ENCODE measurements at regions not wholly inside any gene's neighbourhood (a gene's known extent, or its start where the extent isn't known, plus 50 kb on each side); places are given as distances from the start of the nearest gene placed in this dataset.
"Not testable (repeated sequence)": the region's sequence is repeated elsewhere in the genome, so short reads cannot be mapped to it uniquely, and the experiment has no call there.

DNA sequence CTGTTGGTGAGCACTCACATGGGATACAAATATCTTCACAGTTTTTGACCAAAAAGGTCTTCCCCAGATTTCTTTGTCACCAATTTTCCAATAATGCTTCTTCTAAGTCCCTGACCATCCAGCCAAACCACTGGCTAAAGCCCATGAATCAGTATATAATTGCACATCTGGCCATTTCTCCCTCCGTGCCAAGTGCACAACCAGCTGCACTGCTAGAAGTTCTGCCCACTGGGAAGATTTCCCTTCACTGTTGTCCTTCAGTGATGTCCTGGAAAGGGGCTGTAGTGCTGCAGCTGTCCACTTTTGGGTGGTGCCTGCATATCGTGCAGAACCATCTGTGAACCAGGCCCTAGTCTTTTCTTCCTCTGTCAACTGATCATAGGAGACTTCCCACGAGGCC lies 609.3 kb downstream of the XPNPEP1 start:
- TF ChIP-seq, protein P1, sequence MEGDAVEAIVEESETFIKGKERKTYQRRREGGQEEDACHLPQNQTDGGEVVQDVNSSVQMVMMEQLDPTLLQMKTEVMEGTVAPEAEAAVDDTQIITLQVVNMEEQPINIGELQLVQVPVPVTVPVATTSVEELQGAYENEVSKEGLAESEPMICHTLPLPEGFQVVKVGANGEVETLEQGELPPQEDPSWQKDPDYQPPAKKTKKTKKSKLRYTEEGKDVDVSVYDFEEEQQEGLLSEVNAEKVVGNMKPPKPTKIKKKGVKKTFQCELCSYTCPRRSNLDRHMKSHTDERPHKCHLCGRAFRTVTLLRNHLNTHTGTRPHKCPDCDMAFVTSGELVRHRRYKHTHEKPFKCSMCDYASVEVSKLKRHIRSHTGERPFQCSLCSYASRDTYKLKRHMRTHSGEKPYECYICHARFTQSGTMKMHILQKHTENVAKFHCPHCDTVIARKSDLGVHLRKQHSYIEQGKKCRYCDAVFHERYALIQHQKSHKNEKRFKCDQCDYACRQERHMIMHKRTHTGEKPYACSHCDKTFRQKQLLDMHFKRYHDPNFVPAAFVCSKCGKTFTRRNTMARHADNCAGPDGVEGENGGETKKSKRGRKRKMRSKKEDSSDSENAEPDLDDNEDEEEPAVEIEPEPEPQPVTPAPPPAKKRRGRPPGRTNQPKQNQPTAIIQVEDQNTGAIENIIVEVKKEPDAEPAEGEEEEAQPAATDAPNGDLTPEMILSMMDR (IDR thresholded peaks at IDR 0.05), result not testable (repeated sequence)
- not testable (repeated sequence) for TF ChIP-seq EP300 (IDR thresholded peaks at IDR 0.05)

Measured in ovary (tissue), 3 donors.